ENCODE measurements at regions not wholly inside any gene's neighbourhood (a gene's known extent, or its start where the extent isn't known, plus 50 kb on each side); places are given as distances from the start of the nearest gene placed in this dataset.

DNA sequence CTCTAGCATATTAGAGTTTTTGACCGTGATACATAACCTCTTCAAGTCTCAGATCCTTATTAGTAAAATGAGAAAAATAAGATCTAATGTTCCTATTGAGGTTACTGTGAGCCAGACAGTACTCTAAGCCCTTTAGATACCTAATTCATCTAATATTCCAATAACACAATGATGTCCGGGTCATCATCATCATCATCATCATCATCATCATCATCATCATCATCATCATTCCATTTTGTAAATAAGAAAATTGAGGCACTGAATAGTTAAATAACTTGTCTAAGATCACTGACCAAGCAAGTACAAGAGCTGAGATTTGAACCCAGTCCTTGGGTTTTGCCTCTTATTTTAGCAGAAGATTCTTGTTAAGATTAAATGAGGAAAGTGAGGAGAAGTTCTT lies 643.0 kb downstream of the HDGFL1 start:
- TF ChIP-seq POLR2A (IDR thresholded peaks at IDR 0.05) = no peak
- TF ChIP-seq CTCF (IDR thresholded peaks at IDR 0.05) = no peak
- TF ChIP-seq EP300 (IDR thresholded peaks at IDR 0.05) = no peak
- no peak for TF ChIP-seq POLR2AphosphoS5 (IDR thresholded peaks at IDR 0.05)

All from sigmoid colon (tissue), 4 donors.